GM19351 (cell line): ENCODE measurements at regions not wholly inside any gene's neighbourhood (a gene's known extent, or its start where the extent isn't known, plus 50 kb on each side); places are given as distances from the start of the nearest gene placed in this dataset.
"Not testable (repeated sequence)": the region's sequence is repeated elsewhere in the genome, so short reads cannot be mapped to it uniquely, and the experiment has no call there.

Experiments used
- ATAC-seq: cut with Tn5 transposase; IDR thresholded peaks from one replicate; pipeline ENCODE4 v1.9.1; 2021; ENCODE audit warnings: mild to moderate bottlenecking, moderate library complexity; ENCODE audit not compliant: unreplicated experiment

DNA sequence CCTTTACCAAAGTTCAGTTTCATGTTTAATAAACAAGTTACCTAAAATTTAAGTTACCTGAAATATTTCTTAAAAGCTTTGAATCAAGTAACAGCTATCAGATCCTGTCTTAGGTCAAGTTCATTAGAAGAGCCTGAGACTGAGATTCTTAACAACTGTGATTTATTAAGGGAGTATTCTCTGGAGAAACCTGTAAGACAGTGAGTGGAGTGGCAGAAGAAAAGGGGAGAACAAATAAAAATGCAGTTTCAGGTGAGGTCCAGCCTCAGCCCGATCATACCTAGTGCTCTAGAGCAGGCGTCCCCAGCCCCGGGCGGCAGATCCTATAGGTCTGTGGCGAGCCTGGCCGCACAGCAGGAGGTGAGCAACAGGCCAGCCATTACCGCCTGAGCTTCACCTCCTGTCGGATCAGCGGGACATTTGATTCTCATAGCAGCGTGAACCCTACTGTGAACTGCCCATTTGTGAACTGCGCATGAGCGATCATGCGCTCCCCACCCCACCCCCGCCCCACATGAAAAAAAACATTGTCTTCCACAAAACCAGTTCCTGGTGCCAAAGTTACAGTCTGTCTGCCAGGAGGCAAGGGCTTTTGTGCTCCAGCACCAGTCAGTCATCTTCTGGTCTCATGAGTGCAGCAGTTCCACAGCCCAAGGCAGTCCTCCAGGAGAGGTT is 59.2 kb upstream of the ADGRB3 start:
- ATAC-seq, result no peak

DNA sequence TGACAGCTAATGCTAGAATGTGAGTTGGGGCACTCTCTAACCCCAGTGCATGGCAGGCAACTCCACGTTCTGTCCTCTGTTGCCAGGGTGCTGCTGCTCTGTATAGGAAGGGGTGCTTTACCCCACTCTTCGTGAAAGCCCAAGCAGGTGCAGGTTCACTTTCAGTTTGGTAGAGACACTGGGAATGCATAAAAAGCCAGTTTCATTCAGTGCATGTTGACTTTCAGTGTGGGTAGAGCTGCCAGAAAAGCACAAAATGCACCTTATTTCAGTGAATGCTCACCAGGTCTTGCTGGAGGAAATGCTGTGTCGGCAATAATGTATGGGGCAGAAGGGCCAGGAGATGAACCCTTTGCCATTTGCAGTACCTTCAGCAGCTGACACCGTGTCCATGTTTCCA is 62.1 kb upstream of the ADGRB3 start:
- ATAC-seq, result no peak

DNA sequence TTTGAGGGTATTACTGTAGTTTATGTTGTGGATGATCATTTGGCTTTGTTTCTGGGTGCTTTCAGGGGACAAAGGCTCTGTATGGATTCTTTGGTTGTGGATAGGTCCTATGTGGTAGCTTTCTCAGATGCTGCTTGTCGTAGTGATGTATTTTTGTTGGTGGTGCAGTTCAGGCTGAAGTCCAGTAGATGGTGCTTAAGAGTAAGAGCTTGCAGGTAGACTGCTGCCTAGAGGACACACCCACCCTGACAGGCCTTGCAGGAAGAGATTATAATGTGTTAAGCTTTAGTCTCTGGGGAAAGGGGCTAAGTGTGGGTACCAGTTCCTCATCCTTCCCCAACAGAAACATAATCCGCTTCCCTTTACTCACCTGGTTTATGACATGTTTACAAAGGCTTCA is 62.6 kb upstream of the ADGRB3 start:
- peak; percentile 88 for ATAC-seq

GRCh38 chr6:68559716-68560115 is 75.4 kb upstream of the ADGRB3 start:
- ATAC-seq, result no peak

GRCh38 chr6:68559070-68559469 is 76.0 kb upstream of the ADGRB3 start:
- ATAC-seq, result no peak

GRCh38 chr6:68546620-68547019 is 88.5 kb upstream of the ADGRB3 start:
- ATAC-seq, result no peak

DNA sequence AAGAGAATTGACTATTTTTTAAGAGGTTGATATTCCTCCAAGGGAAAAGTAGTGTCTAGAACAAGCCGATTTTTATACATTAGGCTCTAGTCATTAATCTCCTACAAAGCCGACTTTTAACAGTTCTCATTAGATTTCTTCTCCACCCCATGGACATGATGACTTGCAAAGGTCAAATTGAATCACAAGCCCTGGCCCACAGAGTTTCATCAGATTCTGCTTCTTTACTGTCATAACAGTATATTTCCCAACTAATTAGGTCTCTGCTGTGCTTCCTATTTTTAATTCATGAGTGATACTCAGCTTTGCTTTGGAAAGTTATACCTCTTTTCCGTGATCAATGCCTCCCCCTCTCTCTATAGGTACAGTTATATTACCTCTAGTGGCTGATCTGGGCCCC is 90.6 kb upstream of the ADGRB3 start:
- no peak for ATAC-seq

- ATAC-seq, result no peak
Observed at GRCh38 chr6:68533339-68533795, 101.7 kb upstream of the ADGRB3 start.

GRCh38 chr6:68527691-68528090 is 107.4 kb upstream of the ADGRB3 start:
- no peak for ATAC-seq

DNA sequence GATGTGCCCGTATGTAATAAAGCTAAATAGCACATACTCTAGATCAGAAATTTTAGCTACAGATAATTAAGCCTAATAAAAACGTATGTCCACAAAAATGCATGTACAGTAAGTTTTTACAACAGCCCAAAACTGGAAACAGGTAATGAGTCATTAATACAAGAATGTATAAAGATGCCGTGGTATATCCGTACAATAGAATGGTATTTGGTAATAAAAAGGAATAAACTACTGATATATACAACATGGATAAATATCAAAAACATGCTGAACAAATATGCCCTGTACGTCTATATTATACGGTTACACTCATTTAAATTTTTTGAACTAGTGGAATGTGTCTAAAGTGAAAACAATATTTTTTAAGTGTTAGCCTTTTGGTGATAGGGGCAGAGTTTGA is 128.2 kb upstream of the ADGRB3 start:
- ATAC-seq, result no peak

DNA sequence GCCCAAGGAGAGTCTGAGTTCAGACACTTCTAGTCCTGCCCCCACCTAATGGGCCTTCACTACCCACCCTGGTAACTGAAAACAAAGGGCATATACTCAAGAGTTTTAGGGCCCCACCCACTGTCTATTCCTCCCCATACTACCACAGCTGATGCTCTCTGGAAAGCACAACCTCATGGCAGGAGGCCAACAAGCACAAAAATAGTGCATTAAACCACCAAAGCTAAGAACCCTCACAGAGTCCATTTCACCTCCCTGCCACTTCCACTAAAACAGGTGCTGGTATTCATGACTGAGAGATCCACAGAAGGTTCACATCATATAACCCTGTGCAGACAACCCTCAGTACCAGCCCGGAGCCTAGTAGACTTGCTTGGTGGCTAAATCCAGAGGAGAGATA is 132.1 kb upstream of the ADGRB3 start:
- no peak for ATAC-seq

GRCh38 chr6:68497927-68498326 is 137.2 kb upstream of the ADGRB3 start:
- ATAC-seq, result no peak

DNA sequence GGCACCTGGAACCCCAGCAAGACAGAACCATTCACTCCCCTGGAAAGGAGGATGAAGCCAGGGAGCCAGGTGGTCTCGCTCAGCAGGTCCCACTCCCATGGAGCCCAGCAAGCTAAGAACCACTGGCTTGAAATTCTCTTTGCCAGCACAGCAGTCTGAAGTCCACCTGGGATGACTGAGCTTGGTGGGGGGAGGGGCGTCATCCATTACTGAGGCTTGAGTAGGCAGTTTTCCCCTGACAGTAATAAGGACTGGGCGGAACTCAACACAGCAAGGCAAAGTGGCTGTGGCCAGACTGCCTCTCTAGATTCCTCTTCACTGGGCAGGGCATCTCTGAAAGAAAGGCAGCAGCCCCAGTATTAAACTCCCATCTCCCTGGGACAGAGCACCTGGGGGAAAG is 140.2 kb upstream of the ADGRB3 start:
- ATAC-seq, result not testable (repeated sequence)

GRCh38 chr6:68476611-68477010 is 158.5 kb upstream of the ADGRB3 start:
- no peak for ATAC-seq

GRCh38 chr6:68473433-68474210 is 161.5 kb upstream of the ADGRB3 start:
- no peak for ATAC-seq

- no peak for ATAC-seq
Observed at GRCh38 chr6:68468244-68468884, 166.7 kb upstream of the ADGRB3 start.

DNA sequence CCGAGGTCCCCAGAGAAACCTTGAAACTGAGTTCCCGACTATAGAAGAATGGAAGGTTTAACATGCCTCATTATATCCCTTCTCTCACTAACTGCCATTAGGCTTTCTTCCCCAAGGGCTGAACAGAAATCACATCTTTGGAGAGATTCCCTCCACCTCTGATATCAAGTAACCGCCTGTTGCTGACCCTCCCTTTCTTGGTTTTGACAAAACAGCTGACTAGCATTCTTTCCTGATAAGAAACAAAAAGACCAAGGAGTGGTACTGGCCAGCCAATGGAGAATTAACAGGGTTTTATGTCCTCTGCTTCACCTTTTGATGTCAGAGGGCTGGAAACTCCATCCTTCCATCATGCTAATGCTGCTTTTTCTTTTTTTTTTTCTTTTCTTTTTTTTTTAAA is 176.6 kb upstream of the ADGRB3 start:
- ATAC-seq, result no peak

DNA sequence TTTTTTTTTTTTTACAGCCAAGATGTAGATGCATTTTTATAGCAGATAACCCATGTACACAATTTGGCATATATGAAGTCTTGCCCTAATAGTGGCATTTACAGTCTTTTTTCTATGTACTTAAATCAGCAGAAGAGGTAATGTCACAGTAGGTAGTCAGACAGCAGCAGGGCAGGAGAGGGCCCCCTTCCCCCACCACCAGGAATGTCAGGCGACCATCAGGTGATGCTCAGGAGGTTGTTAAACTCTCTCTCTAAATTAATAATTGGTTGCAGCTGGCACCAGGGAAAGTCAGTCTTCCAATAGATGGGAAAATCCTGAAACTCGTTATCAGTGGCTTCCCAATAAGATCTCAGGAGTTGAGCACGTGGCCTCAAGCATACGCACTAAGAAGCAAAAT is 188.0 kb upstream of the ADGRB3 start:
- no peak for ATAC-seq

- ATAC-seq, result no peak
Observed at GRCh38 chr6:68445926-68446325, 189.2 kb upstream of the ADGRB3 start.

GRCh38 chr6:68443704-68444103 is 191.4 kb upstream of the ADGRB3 start:
- ATAC-seq, result no peak

- ATAC-seq, result no peak
Observed at GRCh38 chr6:68427630-68428029, 207.5 kb upstream of the ADGRB3 start.

GRCh38 chr6:68410021-68410420 is 225.1 kb upstream of the ADGRB3 start:
- no peak for ATAC-seq
